ENCODE measurements at regions not wholly inside any gene's neighbourhood (a gene's known extent, or its start where the extent isn't known, plus 50 kb on each side); places are given as distances from the start of the nearest gene placed in this dataset.

DNA sequence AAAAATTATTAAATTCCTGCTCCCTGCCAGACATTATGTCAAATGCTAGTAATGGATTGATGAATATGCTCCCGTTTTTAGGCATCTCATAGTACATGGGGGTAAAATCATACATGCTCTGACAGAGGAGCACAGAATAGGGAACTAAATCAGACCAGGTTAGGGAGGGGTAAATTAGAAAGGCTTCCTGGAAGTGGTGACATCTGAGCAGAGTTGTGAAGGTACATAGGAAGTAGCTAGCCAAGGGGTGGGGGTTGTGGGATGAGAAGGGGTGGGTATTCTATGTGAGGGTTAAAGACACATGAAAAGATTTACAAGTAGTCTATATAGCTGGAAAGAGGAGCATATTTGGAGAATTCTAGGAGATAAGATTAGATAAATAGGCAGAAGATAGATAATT, 171.7 kb upstream of the FBXO33 start:
- H3K27ac ChIP-seq (ENCODE audit: low read depth) = no peak overlapping the region
- peaks cover 5% of the 10 kb centered on the region; the same call in 1 of the 2 replicates for H3K9me2 ChIP-seq (ENCODE audit: insufficient read depth)
- H3F3A ChIP-seq (replicated peaks; ENCODE audit: low read depth) = no peaks in the 10 kb centered on the region
- no peak overlapping the region for H2AFZ ChIP-seq
- no peaks in the 10 kb centered on the region for H4K20me1 ChIP-seq (replicated peaks; ENCODE audit: insufficient read depth)
- no peak overlapping the region for H3K4me2 ChIP-seq
- H3K4me1 ChIP-seq (ENCODE audit: insufficient read depth) = no peaks in the 10 kb centered on the region
- H3K4me3 Mint-ChIP-seq = no peak overlapping the region
- no peaks in the 10 kb centered on the region for H3K79me2 ChIP-seq (replicated peaks; ENCODE audit: insufficient read depth)
- no peaks in the 10 kb centered on the region for H3K36me3 Mint-ChIP-seq (ENCODE audit: low read depth)
- no peak overlapping the region for H3K4me3 ChIP-seq
- H3K4me1 Mint-ChIP-seq = no peaks in the 10 kb centered on the region
- H3K27me3 ChIP-seq (ENCODE audit: insufficient read depth) = no peaks in the 10 kb centered on the region
- DNase-seq (ENCODE audit: low spot score) (no peak), ATAC-seq (no peak)
- H3K9me3 Mint-ChIP-seq = no peaks in the 10 kb centered on the region
- TF ChIP-seq CREB1 (CRISPR knock-in tag; IDR thresholded peaks at IDR 0.05; ENCODE audit: low read depth) (no peak), EZH2phosphoT487 (IDR thresholded peaks at IDR 0.05; ENCODE audit: unreplicated experiment) (no peak), POLR2AphosphoS5 (IDR thresholded peaks at IDR 0.05; ENCODE audit: low read depth) (no peak), NANOG (IDR thresholded peaks at IDR 0.05; ENCODE audit: borderline replicate concordance) (no peak), ZNF331 (CRISPR knock-in tag; IDR thresholded peaks at IDR 0.05; ENCODE audit: low read depth) (no peak), STAT1 (IDR thresholded peaks at IDR 0.05; ENCODE audit: unreplicated experiment) (no peak), ZNF114 (CRISPR knock-in tag; IDR thresholded peaks at IDR 0.05) (no peak), JUNB (IDR thresholded peaks at IDR 0.05; ENCODE audit: unreplicated experiment) (no peak)
- TF ChIP-seq, protein P1, sequence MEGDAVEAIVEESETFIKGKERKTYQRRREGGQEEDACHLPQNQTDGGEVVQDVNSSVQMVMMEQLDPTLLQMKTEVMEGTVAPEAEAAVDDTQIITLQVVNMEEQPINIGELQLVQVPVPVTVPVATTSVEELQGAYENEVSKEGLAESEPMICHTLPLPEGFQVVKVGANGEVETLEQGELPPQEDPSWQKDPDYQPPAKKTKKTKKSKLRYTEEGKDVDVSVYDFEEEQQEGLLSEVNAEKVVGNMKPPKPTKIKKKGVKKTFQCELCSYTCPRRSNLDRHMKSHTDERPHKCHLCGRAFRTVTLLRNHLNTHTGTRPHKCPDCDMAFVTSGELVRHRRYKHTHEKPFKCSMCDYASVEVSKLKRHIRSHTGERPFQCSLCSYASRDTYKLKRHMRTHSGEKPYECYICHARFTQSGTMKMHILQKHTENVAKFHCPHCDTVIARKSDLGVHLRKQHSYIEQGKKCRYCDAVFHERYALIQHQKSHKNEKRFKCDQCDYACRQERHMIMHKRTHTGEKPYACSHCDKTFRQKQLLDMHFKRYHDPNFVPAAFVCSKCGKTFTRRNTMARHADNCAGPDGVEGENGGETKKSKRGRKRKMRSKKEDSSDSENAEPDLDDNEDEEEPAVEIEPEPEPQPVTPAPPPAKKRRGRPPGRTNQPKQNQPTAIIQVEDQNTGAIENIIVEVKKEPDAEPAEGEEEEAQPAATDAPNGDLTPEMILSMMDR (conservative IDR thresholded peaks at IDR 0.05; ENCODE audit: low read depth in 2 of 2) = no peak
- TF ChIP-seq, protein P2, sequence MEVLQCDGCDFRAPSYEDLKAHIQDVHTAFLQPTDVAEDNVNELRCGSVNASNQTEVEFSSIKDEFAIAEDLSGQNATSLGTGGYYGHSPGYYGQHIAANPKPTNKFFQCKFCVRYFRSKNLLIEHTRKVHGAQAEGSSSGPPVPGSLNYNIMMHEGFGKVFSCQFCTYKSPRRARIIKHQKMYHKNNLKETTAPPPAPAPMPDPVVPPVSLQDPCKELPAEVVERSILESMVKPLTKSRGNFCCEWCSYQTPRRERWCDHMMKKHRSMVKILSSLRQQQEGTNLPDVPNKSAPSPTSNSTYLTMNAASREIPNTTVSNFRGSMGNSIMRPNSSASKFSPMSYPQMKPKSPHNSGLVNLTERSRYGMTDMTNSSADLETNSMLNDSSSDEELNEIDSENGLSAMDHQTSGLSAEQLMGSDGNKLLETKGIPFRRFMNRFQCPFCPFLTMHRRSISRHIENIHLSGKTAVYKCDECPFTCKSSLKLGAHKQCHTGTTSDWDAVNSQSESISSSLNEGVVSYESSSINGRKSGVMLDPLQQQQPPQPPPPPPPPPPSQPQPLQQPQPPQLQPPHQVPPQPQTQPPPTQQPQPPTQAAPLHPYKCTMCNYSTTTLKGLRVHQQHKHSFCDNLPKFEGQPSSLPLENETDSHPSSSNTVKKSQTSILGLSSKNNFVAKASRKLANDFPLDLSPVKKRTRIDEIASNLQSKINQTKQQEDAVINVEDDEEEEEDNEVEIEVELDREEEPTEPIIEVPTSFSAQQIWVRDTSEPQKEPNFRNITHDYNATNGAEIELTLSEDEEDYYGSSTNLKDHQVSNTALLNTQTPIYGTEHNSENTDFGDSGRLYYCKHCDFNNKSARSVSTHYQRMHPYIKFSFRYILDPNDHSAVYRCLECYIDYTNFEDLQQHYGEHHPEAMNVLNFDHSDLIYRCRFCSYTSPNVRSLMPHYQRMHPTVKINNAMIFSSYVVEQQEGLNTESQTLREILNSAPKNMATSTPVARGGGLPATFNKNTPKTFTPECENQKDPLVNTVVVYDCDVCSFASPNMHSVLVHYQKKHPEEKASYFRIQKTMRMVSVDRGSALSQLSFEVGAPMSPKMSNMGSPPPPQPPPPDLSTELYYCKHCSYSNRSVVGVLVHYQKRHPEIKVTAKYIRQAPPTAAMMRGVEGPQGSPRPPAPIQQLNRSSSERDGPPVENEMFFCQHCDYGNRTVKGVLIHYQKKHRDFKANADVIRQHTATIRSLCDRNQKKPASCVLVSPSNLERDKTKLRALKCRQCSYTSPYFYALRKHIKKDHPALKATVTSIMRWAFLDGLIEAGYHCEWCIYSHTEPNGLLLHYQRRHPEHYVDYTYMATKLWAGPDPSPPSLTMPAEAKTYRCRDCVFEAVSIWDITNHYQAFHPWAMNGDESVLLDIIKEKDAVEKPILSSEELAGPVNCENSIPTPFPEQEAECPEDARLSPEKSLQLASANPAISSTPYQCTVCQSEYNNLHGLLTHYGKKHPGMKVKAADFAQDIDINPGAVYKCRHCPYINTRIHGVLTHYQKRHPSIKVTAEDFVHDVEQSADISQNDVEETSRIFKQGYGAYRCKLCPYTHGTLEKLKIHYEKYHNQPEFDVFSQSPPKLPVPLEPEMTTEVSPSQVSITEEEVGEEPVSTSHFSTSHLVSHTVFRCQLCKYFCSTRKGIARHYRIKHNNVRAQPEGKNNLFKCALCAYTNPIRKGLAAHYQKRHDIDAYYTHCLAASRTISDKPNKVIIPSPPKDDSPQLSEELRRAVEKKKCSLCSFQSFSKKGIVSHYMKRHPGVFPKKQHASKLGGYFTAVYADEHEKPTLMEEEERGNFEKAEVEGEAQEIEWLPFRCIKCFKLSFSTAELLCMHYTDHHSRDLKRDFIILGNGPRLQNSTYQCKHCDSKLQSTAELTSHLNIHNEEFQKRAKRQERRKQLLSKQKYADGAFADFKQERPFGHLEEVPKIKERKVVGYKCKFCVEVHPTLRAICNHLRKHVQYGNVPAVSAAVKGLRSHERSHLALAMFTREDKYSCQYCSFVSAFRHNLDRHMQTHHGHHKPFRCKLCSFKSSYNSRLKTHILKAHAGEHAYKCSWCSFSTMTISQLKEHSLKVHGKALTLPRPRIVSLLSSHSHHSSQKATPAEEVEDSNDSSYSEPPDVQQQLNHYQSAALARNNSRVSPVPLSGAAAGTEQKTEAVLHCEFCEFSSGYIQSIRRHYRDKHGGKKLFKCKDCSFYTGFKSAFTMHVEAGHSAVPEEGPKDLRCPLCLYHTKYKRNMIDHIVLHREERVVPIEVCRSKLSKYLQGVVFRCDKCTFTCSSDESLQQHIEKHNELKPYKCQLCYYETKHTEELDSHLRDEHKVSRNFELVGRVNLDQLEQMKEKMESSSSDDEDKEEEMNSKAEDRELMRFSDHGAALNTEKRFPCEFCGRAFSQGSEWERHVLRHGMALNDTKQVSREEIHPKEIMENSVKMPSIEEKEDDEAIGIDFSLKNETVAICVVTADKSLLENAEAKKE (CRISPR knock-in tag; IDR thresholded peaks at IDR 0.05) = no peak
- no peak overlapping the region for H3K27ac Mint-ChIP-seq
- H3K27me3 Mint-ChIP-seq (ENCODE audit: insufficient read depth, low read depth, poor library complexity) = no peaks in the 10 kb centered on the region
- no peaks in the 10 kb centered on the region for H3K36me3 ChIP-seq (ENCODE audit: insufficient read depth)

Measured in GM23338 (cell line).